ENCODE measurements at regions not wholly inside any gene's neighbourhood (a gene's known extent, or its start where the extent isn't known, plus 50 kb on each side); places are given as distances from the start of the nearest gene placed in this dataset.

DNA sequence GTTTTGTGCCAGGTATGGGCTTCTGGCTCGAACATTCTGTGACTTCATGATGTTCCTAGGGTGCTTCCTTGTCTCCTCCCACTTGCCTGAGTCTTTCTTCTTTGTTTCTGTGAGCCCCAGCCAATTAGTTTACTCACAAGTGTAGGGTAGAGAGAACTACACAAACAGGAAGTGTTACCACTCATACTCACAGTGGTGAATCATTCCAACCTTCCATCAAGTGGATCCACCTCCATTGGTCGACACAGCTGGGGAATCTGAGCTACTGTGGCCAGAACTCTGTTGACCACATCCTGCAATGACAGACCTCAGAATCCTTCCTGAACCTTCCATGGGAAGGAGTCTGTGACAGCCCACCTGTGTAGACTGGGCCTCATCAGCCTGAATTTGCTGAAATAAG, 76.8 kb downstream of the UNC5CL start:
- TF ChIP-seq EZH2 (IDR thresholded peaks at IDR 0.05; ENCODE audit: borderline replicate concordance, low read depth, low read length, severe bottlenecking) (no peak), MAX (IDR thresholded peaks at IDR 0.05; ENCODE audit: insufficient read depth, insufficient read length) (no peak), POLR2A (IDR thresholded peaks at IDR 0.05; ENCODE audit: low read depth, low read length) (no peak), POLR2AphosphoS5 (IDR thresholded peaks at IDR 0.05; ENCODE audit: insufficient read depth, low read depth, low read length) (peak; percentile 41), MYC (IDR thresholded peaks at IDR 0.05; ENCODE audit: low read depth, low read length) (no peak), JUN (IDR thresholded peaks at IDR 0.05; ENCODE audit: borderline replicate concordance, insufficient read depth, insufficient read length, low read depth) (peak; percentile 32), GATA2 (IDR thresholded peaks at IDR 0.05; ENCODE audit: insufficient read depth, insufficient read length, low read depth, low read length) (peak; percentile 15), FOS (IDR thresholded peaks at IDR 0.05; ENCODE audit: borderline replicate concordance, insufficient read depth, low read length) (peak; percentile 96), CTCF (IDR thresholded peaks at IDR 0.05; ENCODE audit: extremely low read depth in 1 of 2, insufficient read depth in 1 of 2, low read depth in 1 of 2, low read length in 2 of 2) (no peak)
- BruUV-seq (replicated peaks) = no TSS peak
- no peaks in the 10 kb centered on the region for H3K27me3 ChIP-seq (ENCODE audit: control insufficient read depth in 2 of 2, insufficient read depth in 2 of 2, low read length in 2 of 2)
- no peaks in the 10 kb centered on the region for H4K20me1 ChIP-seq (replicated peaks; ENCODE audit: control insufficient read depth, extremely low read depth, insufficient read depth, low read length)
- DNase-seq (ENCODE audit: low read depth, low spot score) = peak; percentile 65
- no peak overlapping the region for H3K4me3 ChIP-seq (replicated peaks in 1 of 3; ENCODE audit: insufficient read depth in 1 of 3, low read depth in 1 of 3, low read length in 3 of 3)
- dilution Hi-C loops (cut with MboI; ENCODE audit: extremely low pct_ligation_motif_present, low sequenced_read_pairs) (no loop called here), intact Hi-C loops (cut with micrococcal nuclease) (loop anchor here (5.0 kb wide), 2 partner anchors 35 to 55 kb away; no protein-coding TSS in a partner anchor)
- H3K4me2 ChIP-seq (ENCODE audit: insufficient read depth, low read length) = no peak overlapping the region
- no peaks in the 10 kb centered on the region for H3K9me3 ChIP-seq (replicated peaks; ENCODE audit: control insufficient read depth, insufficient read depth, low read length)
- peak; percentile 84 for FAIRE-seq
- ChIA-PET CTCF (interaction anchor here (2.3 kb wide), 1 partner anchor 35 kb away, joined by 5 read pairs; no protein-coding TSS in a partner anchor), POLR2A (no interaction called here)
- no peaks in the 10 kb centered on the region for H3K79me2 ChIP-seq (ENCODE audit: control insufficient read depth, insufficient read depth, low read length)
- no peak overlapping the region for H2AFZ ChIP-seq (ENCODE audit: low read depth, low read length)
- H3K9me1 ChIP-seq (replicated peaks; ENCODE audit: control insufficient read depth, extremely low read depth, insufficient read depth, low read length) = no peaks in the 10 kb centered on the region
- H3K36me3 ChIP-seq (ENCODE audit: control insufficient read depth in 2 of 2, extremely low read depth in 1 of 2, insufficient read depth in 2 of 2, low read length in 2 of 2) = no peaks in the 10 kb centered on the region
- peaks cover 4% of the 10 kb centered on the region for H3K4me1 ChIP-seq (ENCODE audit: control insufficient read depth, extremely low read depth, insufficient read depth, low read length)
- H3K9ac ChIP-seq (replicated peaks; ENCODE audit: extremely low read depth, insufficient read depth, low read length) = no peak overlapping the region
- H3K27ac ChIP-seq (ENCODE audit: insufficient read depth, low read depth, low read length) = peak overlapping the region; percentile 27
